Neuronal stem cell (in vitro differentiated cells): ENCODE measurements at regions not wholly inside any gene's neighbourhood (a gene's known extent, or its start where the extent isn't known, plus 50 kb on each side); places are given as distances from the start of the nearest gene placed in this dataset.

ENCODE experiments used
- DNase-seq: peaks from one replicate; pipeline ENCODE4 v3.0.0-alpha.2; 2013; ENCODE audit warnings: low spot score
- H2AFZ ChIP-seq: one replicate; pipeline ENCODE4 v1.6.1; 2013; ENCODE audit warnings: mild to moderate bottlenecking, low read length, inconsistent platforms
- H2AK5ac ChIP-seq: 2 replicates; pipeline ENCODE4 v1.6.1; 2013; ENCODE audit warnings: low read depth, mild to moderate bottlenecking, inconsistent platforms, low read length, moderate library complexity, mixed read lengths
- H2BK120ac ChIP-seq: 2 replicates; pipeline ENCODE4 v1.6.1; 2013; ENCODE audit warnings: low read depth, mild to moderate bottlenecking, inconsistent platforms, low read length, moderate library complexity, mixed read lengths
- H2BK12ac ChIP-seq: one replicate; pipeline ENCODE4 v1.6.1; 2013; ENCODE audit warnings: low read length, inconsistent platforms
- H2BK15ac ChIP-seq: 2 replicates; pipeline ENCODE4 v1.6.1; 2013; ENCODE audit warnings: mild to moderate bottlenecking, low read length, inconsistent platforms, mixed read lengths
- H2BK5ac ChIP-seq: one replicate; pipeline ENCODE4 v1.6.1; 2013; ENCODE audit warnings: inconsistent platforms, mild to moderate bottlenecking, low read length, moderate library complexity
- H3K14ac ChIP-seq: one replicate; pipeline ENCODE4 v1.6.1; 2013; ENCODE audit warnings: low read length, inconsistent platforms
- H3K18ac ChIP-seq: 2 replicates; pipeline ENCODE4 v1.6.1; 2013; ENCODE audit warnings: low read length, inconsistent platforms
- H3K23ac ChIP-seq: 2 replicates; pipeline ENCODE4 v1.6.1; 2013; ENCODE audit warnings: low read depth, mild to moderate bottlenecking, mixed read lengths, low read length, inconsistent platforms; ENCODE audit not compliant: poor library complexity
- H3K27ac ChIP-seq: replicated peaks from 3 replicates; pipeline ENCODE4 v1.5.1; 2013; ENCODE audit warnings: low read length, inconsistent platforms
- H3K27me3 ChIP-seq, 3 experiments: 2 replicates each; pipeline ENCODE4 v1.6.1; 2013; ENCODE audit warnings: low read length in 3 of 3, mild to moderate bottlenecking in 2 of 3, inconsistent platforms in 1 of 3, low read depth in 1 of 3, mixed read lengths in 1 of 3, moderate library complexity in 1 of 3; ENCODE audit not compliant: control insufficient read depth in 3 of 3, insufficient read depth in 3 of 3
- H3K36me3 ChIP-seq, 2 donors: replicated peaks in 1 of 2; 2 replicates each; pipeline ENCODE4 v1.6.1; 2013; ENCODE audit warnings: low read length in 2 of 2; ENCODE audit not compliant: control insufficient read depth in 2 of 2, insufficient read depth in 2 of 2
- H3K4ac ChIP-seq: 2 replicates; pipeline ENCODE4 v1.6.1; 2013; ENCODE audit warnings: inconsistent platforms, mild to moderate bottlenecking, low read length, moderate library complexity
- H3K4me1 ChIP-seq, 2 donors: 1 replicate in 1 of 2; 2 replicates in 1 of 2; pipeline ENCODE4 v1.6.1; 2013; ENCODE audit warnings: low read length in 2 of 2, low read depth in 1 of 2; ENCODE audit not compliant: control insufficient read depth in 2 of 2, insufficient read depth in 1 of 2
- H3K4me2 ChIP-seq: one replicate; pipeline ENCODE4 v1.6.1; 2013; ENCODE audit warnings: mild to moderate bottlenecking, low read length, inconsistent platforms; ENCODE audit not compliant: insufficient read depth, poor library complexity, severe bottlenecking
- H3K4me3 ChIP-seq, 2 donors: 2 replicates each; pipeline ENCODE4 v1.5.1; 2013; ENCODE audit warnings: low read length in 2 of 2, mild to moderate bottlenecking in 2 of 2, inconsistent platforms in 1 of 2, moderate library complexity in 1 of 2
- H3K79me1 ChIP-seq: one replicate; pipeline ENCODE4 v1.6.1; 2013; ENCODE audit warnings: low read depth, mild to moderate bottlenecking, inconsistent platforms, low read length, moderate library complexity
- H3K9ac ChIP-seq: one replicate; pipeline ENCODE4 v1.6.1; 2013; ENCODE audit warnings: mild to moderate bottlenecking, low read depth, low read length, inconsistent platforms; ENCODE audit not compliant: poor library complexity
- H3K9me3 ChIP-seq, 2 donors: replicated peaks in 1 of 2; 2 replicates each; pipeline versions ENCODE3 to v1.6.1; 2013; ENCODE audit warnings: low read length in 2 of 2, mild to moderate bottlenecking in 2 of 2, inconsistent platforms in 1 of 2, low read depth in 1 of 2, mixed read lengths in 1 of 2, moderate library complexity in 1 of 2; ENCODE audit not compliant: control insufficient read depth in 2 of 2, insufficient read depth in 1 of 2
- H4K8ac ChIP-seq: one replicate; pipeline ENCODE4 v1.6.1; 2013; ENCODE audit warnings: low read depth, mild to moderate bottlenecking, inconsistent platforms, low read length, moderate library complexity
- H4K91ac ChIP-seq: one replicate; pipeline ENCODE4 v1.6.1; 2013; ENCODE audit warnings: low read length, low read depth, mild to moderate bottlenecking, inconsistent platforms; ENCODE audit not compliant: poor library complexity
- WGBS, 2 donors: extraction: QIAGEN DNeasy Blood & Tissue Kit; methylation state at CpG; one replicate each; pipeline ENCODE4 v1.1.7; 2013; ENCODE audit warnings: missing lambda C conversion rate in 2 of 2, mixed read lengths in 1 of 2; ENCODE audit not compliant: insufficient read length in 2 of 2, insufficient replicate concordance in 1 of 2; ENCODE audit errors: extremely low coverage in 2 of 2; 5-methylcytosine and 5-hydroxymethylcytosine counted together

DNA sequence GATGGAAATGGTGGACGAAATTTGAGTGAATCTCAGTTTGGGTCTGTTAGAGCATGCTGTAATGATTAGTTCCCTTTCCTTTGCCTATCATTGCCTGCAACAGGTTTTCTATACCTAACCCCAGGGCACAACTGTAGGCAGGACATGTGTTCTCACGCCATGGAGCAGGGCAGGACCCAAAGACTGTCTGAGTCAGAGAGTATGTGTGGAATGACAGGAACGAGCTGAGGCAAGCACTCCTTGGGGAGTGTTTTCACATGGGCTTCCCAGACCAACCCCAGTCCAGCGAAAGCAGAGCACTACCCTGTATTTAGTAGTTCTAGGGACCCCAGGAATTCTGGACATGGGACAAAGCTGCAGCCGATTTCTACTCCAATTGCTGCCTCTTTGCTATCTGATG lies 234.2 kb downstream of the HACE1 start:
- no peaks in the 10 kb centered on the region for H3K9me3 ChIP-seq
- no peak overlapping the region for H2BK5ac ChIP-seq
- H4K91ac ChIP-seq: no peak overlapping the region
- no peak overlapping the region for H2BK12ac ChIP-seq
- no peak overlapping the region for H2AK5ac ChIP-seq
- H2BK15ac ChIP-seq: no peak overlapping the region
- WGBS, 2 donors: no CpG with 5 or more reads among the region's 5 CpGs
- H3K79me1 ChIP-seq: no peaks in the 10 kb centered on the region
- no peak overlapping the region for H3K14ac ChIP-seq
- H3K4ac ChIP-seq: no peak overlapping the region
- no peak overlapping the region for H2BK120ac ChIP-seq
- no peaks in the 10 kb centered on the region for H3K27me3 ChIP-seq
- no peak overlapping the region for H2AFZ ChIP-seq
- no peak overlapping the region for H3K4me3 ChIP-seq
- H4K8ac ChIP-seq: no peak overlapping the region
- H3K9ac ChIP-seq: no peak overlapping the region
- H3K4me1 ChIP-seq: peaks cover 2 to 3% of the 10 kb centered on the region in 2 donors
- no peak overlapping the region for H3K4me2 ChIP-seq
- no peak for DNase-seq
- H3K23ac ChIP-seq: no peak overlapping the region
- no peak overlapping the region for H3K27ac ChIP-seq
- H3K36me3 ChIP-seq: no peaks in the 10 kb centered on the region
- no peak overlapping the region for H3K18ac ChIP-seq

DNA sequence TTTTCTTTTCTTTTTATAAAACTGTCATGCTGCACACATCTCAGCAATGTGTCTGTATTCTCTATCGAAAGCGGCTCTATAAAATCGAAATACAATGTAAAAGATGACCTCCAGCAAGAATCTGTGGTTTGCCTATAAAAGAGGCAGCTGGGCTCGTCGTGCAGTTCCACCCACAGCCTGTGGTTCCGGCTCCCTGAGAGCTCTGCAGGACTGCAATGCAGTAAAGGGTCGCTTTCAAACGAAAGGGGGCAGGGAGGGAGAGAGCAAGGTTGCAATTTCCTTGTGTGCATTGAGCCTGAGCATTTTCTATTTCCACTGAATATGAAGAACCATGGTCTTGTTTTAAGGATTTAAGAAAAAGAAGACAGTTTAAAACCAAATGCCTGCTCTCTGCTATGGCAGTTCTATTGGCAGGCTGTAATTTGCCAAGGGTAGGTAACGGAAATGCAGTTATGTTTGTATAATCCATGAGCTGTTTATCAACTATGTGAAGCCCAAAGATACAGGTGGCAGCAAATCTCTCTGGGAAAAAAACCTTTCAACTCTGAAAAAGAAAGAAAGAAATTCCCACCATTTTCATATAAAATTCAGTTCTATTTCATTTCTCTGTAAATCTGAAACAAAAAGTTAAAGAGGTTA lies 236.5 kb downstream of the HACE1 start:
- peak overlapping the region; percentile 72 for H2AFZ ChIP-seq
- no peaks in the 10 kb centered on the region for H3K36me3 ChIP-seq
- DNase-seq: peak; percentile 6
- no peak overlapping the region for H3K14ac ChIP-seq
- H3K9ac ChIP-seq: no peak overlapping the region
- H3K27ac ChIP-seq: no peak overlapping the region
- no peak overlapping the region for H2AK5ac ChIP-seq
- no peaks in the 10 kb centered on the region for H3K9me3 ChIP-seq
- H3K4me1 ChIP-seq: peaks cover 2 to 3% of the 10 kb centered on the region in 2 donors
- no peak overlapping the region for H4K91ac ChIP-seq
- no peak overlapping the region for H2BK5ac ChIP-seq
- no peak overlapping the region for H4K8ac ChIP-seq
- no peak overlapping the region for H3K23ac ChIP-seq
- no peak overlapping the region for H3K18ac ChIP-seq
- no peak overlapping the region for H3K4me3 ChIP-seq
- no peak overlapping the region for H2BK120ac ChIP-seq
- no peaks in the 10 kb centered on the region for H3K27me3 ChIP-seq
- H2BK12ac ChIP-seq: no peak overlapping the region
- no peak overlapping the region for H3K4me2 ChIP-seq
- no CpG with 5 or more reads among the region's 9 CpGs for WGBS, 2 donors
- no peaks in the 10 kb centered on the region for H3K79me1 ChIP-seq
- no peak overlapping the region for H3K4ac ChIP-seq
- H2BK15ac ChIP-seq: no peak overlapping the region

GRCh38 chr6:104621396-104621795 lies 238.3 kb downstream of the HACE1 start:
- Histone ChIP-seq H3K4me2 (no peak overlapping the region), H3K4me3 (no peak overlapping the region), H3K4me1 (peaks cover 2 to 3% of the 10 kb centered on the region in 2 donors), H2BK5ac (no peak overlapping the region), H3K27me3 (no peaks in the 10 kb centered on the region), H3K27ac (no peak overlapping the region), H2BK120ac (no peak overlapping the region), H3K18ac (no peak overlapping the region), H2AK5ac (no peak overlapping the region), H4K8ac (no peak overlapping the region), H2AFZ (no peak overlapping the region), H3K14ac (no peak overlapping the region), H3K9me3 (no peaks in the 10 kb centered on the region), H3K79me1 (no peaks in the 10 kb centered on the region), H4K91ac (no peak overlapping the region), H3K36me3 (no peaks in the 10 kb centered on the region), H3K4ac (no peak overlapping the region), H3K9ac (no peak overlapping the region), H3K23ac (no peak overlapping the region), H2BK12ac (no peak overlapping the region), H2BK15ac (no peak overlapping the region)
- WGBS, 2 donors: no CpG with 5 or more reads among the region's 2 CpGs
- no peak for DNase-seq

- no peak overlapping the region for H3K4me3 ChIP-seq
- no peak overlapping the region for H4K91ac ChIP-seq
- H2BK12ac ChIP-seq: no peak overlapping the region
- H2AFZ ChIP-seq: no peak overlapping the region
- no peak overlapping the region for H3K14ac ChIP-seq
- no peaks in the 10 kb centered on the region for H3K9me3 ChIP-seq
- no peak overlapping the region for H3K23ac ChIP-seq
- no peak overlapping the region for H2BK5ac ChIP-seq
- H2BK120ac ChIP-seq: no peak overlapping the region
- no peaks in the 10 kb centered on the region for H3K36me3 ChIP-seq
- H3K27me3 ChIP-seq: no peaks in the 10 kb centered on the region
- H3K4ac ChIP-seq: no peak overlapping the region
- no CpG with 5 or more reads among the region's 4 CpGs for WGBS, 2 donors
- no peak overlapping the region for H2AK5ac ChIP-seq
- H2BK15ac ChIP-seq: no peak overlapping the region
- H3K18ac ChIP-seq: no peak overlapping the region
- H3K27ac ChIP-seq: no peak overlapping the region
- no peaks in the 10 kb centered on the region for H3K79me1 ChIP-seq
- DNase-seq: no peak
- no peak overlapping the region for H3K4me2 ChIP-seq
- peaks cover 3 to 8% of the 10 kb centered on the region in 2 donors for H3K4me1 ChIP-seq
- no peak overlapping the region for H4K8ac ChIP-seq
- no peak overlapping the region for H3K9ac ChIP-seq
Measured at GRCh38 chr6:104617591-104617990, 242.1 kb downstream of the HACE1 start.
